ENCODE measurements at regions not wholly inside any gene's neighbourhood (a gene's known extent, or its start where the extent isn't known, plus 50 kb on each side); places are given as distances from the start of the nearest gene placed in this dataset.

GRCh38 chr13:23953860-23954512 is 56.7 kb upstream of the C1QTNF9B start:
- TF ChIP-seq MYC (IDR thresholded peaks at IDR 0.05; ENCODE audit: low read depth, low read length): no peak
- no peak for TF ChIP-seq CTCF (IDR thresholded peaks at IDR 0.05; ENCODE audit: extremely low read depth in 1 of 2, insufficient read depth in 1 of 2, low read depth in 1 of 2, low read length in 2 of 2)
- TF ChIP-seq GATA2 (IDR thresholded peaks at IDR 0.05; ENCODE audit: insufficient read depth, insufficient read length, low read depth, low read length): no peak
- TF ChIP-seq EZH2 (IDR thresholded peaks at IDR 0.05; ENCODE audit: borderline replicate concordance, low read depth, low read length, severe bottlenecking): no peak
- no peak for TF ChIP-seq MAX (IDR thresholded peaks at IDR 0.05; ENCODE audit: insufficient read depth, insufficient read length)
- TF ChIP-seq JUN (IDR thresholded peaks at IDR 0.05; ENCODE audit: borderline replicate concordance, insufficient read depth, insufficient read length, low read depth): no peak
- no peak for TF ChIP-seq POLR2AphosphoS5 (IDR thresholded peaks at IDR 0.05; ENCODE audit: insufficient read depth, low read depth, low read length)
- TF ChIP-seq POLR2A (IDR thresholded peaks at IDR 0.05; ENCODE audit: low read depth, low read length): no peak
- no peak for TF ChIP-seq FOS (IDR thresholded peaks at IDR 0.05; ENCODE audit: borderline replicate concordance, insufficient read depth, low read length)

All from endothelial cell of umbilical vein (primary cell).